ENCODE measurements at regions not wholly inside any gene's neighbourhood (a gene's known extent, or its start where the extent isn't known, plus 50 kb on each side); places are given as distances from the start of the nearest gene placed in this dataset.
A peak's percentile ranks its signal among the peaks of the same experiment; 100 is the strongest.

DNA sequence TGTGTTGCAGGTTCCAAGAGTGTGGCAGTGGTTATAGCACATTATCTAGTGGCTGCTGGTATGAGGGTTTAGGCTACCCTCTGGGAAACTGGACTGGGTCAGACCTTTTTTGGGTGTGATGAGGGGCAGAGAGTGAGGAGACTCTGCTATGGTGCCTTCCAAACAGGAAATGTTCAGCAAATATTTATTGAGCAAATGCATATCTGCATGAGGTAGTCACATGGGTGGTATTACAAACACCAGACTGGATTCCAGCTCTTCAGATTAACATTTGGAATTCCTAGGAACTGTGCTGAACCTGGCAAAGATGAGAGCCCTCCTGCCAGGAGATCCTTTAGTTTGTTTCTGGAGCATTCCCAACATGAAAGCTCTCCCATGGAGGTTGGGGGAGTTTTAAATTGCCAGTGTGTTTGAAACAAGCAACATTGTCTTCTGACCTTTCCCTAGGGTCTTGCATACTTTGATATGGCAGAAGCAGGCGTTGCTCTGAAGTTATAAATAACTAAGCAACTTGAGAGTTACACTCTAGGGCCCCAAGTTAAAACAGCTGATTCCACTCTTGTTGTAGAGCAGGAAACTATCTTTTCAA is 341.2 kb upstream of the C2CD4B start:
- DNase-seq (ENCODE audit: low read depth, low spot score) = peak; percentile 49
- H3K27ac ChIP-seq (ENCODE audit: low read depth, low read length) = peak overlapping the region; percentile 83
- POLR2A ChIA-PET = interaction anchor here (0.7 to 1.2 kb wide), 6 partner anchors 10 to 252 kb away, joined by 3 to 8 read pairs (median 3); no protein-coding TSS in a partner anchor
- no peak overlapping the region for H3K4me3 ChIP-seq (ENCODE audit: low read depth, low read length)
- CTCF ChIA-PET = interaction anchor here (1.5 kb wide), 1 partner anchor 236 kb away, joined by 5 read pairs; no protein-coding TSS in a partner anchor
- TF ChIP-seq CTCF (IDR thresholded peaks at IDR 0.05; ENCODE audit: low read depth, low read length) = no peak
- H3K27me3 ChIP-seq (ENCODE audit: control insufficient read depth, insufficient read depth, low read length) = no peaks in the 10 kb centered on the region
- H3K9me3 ChIP-seq (ENCODE audit: control insufficient read depth, insufficient read depth, low read length) = no peaks in the 10 kb centered on the region

- no peak for TF ChIP-seq CTCF (IDR thresholded peaks at IDR 0.05; ENCODE audit: low read depth, low read length)
- POLR2A ChIA-PET = no interaction called here
- Histone ChIP-seq H3K27ac (ENCODE audit: low read depth, low read length) (no peak overlapping the region), H3K27me3 (ENCODE audit: control insufficient read depth, insufficient read depth, low read length) (no peaks in the 10 kb centered on the region), H3K9me3 (ENCODE audit: control insufficient read depth, insufficient read depth, low read length) (no peaks in the 10 kb centered on the region), H3K4me3 (ENCODE audit: low read depth, low read length) (no peak overlapping the region)
- CTCF ChIA-PET = interaction anchor here (0.6 kb wide), 1 partner anchor 527 kb away, joined by 3 read pairs; no protein-coding TSS in a partner anchor
- no peak for DNase-seq (ENCODE audit: low read depth, low spot score)
Measured at GRCh38 chr15:62509395-62509958, 344.4 kb upstream of the C2CD4B start.

GRCh38 chr15:62510791-62511190 is 345.7 kb upstream of the C2CD4B start:
- CTCF ChIA-PET = interaction anchor here (1.1 kb wide), 1 partner anchor 119 kb away, joined by 3 read pairs; no protein-coding TSS in a partner anchor
- TF ChIP-seq CTCF (IDR thresholded peaks at IDR 0.05; ENCODE audit: low read depth, low read length) = no peak
- H3K4me3 ChIP-seq (ENCODE audit: low read depth, low read length) = no peak overlapping the region
- H3K27me3 ChIP-seq (ENCODE audit: control insufficient read depth, insufficient read depth, low read length) = no peaks in the 10 kb centered on the region
- POLR2A ChIA-PET = no interaction called here
- no peak overlapping the region for H3K27ac ChIP-seq (ENCODE audit: low read depth, low read length)
- no peaks in the 10 kb centered on the region for H3K9me3 ChIP-seq (ENCODE audit: control insufficient read depth, insufficient read depth, low read length)
- no peak for DNase-seq (ENCODE audit: low read depth, low spot score)

GRCh38 chr15:62512904-62513303 is 347.8 kb upstream of the C2CD4B start:
- Histone ChIP-seq H3K4me3 (ENCODE audit: low read depth, low read length) (no peak overlapping the region), H3K27me3 (ENCODE audit: control insufficient read depth, insufficient read depth, low read length) (no peaks in the 10 kb centered on the region), H3K27ac (ENCODE audit: low read depth, low read length) (no peak overlapping the region), H3K9me3 (ENCODE audit: control insufficient read depth, insufficient read depth, low read length) (no peaks in the 10 kb centered on the region)
- DNase-seq (ENCODE audit: low read depth, low spot score) = no peak
- no peak for TF ChIP-seq CTCF (IDR thresholded peaks at IDR 0.05; ENCODE audit: low read depth, low read length)
- ChIA-PET POLR2A (interaction anchor here (0.6 kb wide), 1 partner anchor 10 kb away, joined by 5 read pairs; no protein-coding TSS in a partner anchor), CTCF (no interaction called here)

- TF ChIP-seq CTCF (IDR thresholded peaks at IDR 0.05; ENCODE audit: low read depth, low read length) = no peak
- POLR2A ChIA-PET = no interaction called here
- DNase-seq (ENCODE audit: low read depth, low spot score) = no peak
- Histone ChIP-seq H3K27ac (ENCODE audit: low read depth, low read length) (no peak overlapping the region), H3K9me3 (ENCODE audit: control insufficient read depth, insufficient read depth, low read length) (no peaks in the 10 kb centered on the region), H3K27me3 (ENCODE audit: control insufficient read depth, insufficient read depth, low read length) (no peaks in the 10 kb centered on the region), H3K4me3 (ENCODE audit: low read depth, low read length) (no peak overlapping the region)
- CTCF ChIA-PET = interaction anchor here (0.5 kb wide), 1 partner anchor 30 kb away, joined by 3 read pairs; no protein-coding TSS in a partner anchor
Measured at GRCh38 chr15:62513893-62514292, 348.8 kb upstream of the C2CD4B start.

All from AG04450 (cell line).